ENCODE measurements at regions not wholly inside any gene's neighbourhood (a gene's known extent, or its start where the extent isn't known, plus 50 kb on each side); places are given as distances from the start of the nearest gene placed in this dataset.

GRCh38 chr15:96692826-96693225 is 362.3 kb downstream of the NR2F2 start:
- in situ Hi-C loops (cut with MboI; ENCODE audit: low sequenced_read_pairs): no loop called here
- H3K56ac ChIP-seq (ENCODE audit: extremely low read depth, insufficient read depth, low read length): no peak overlapping the region
- ATAC-seq (ENCODE audit: low read depth) (no peak), DNase-seq (no peak)
- no peak overlapping the region for H3K18ac ChIP-seq (ENCODE audit: low read depth, low read length)
- no peaks in the 10 kb centered on the region for H4K20me1 ChIP-seq (ENCODE audit: insufficient read depth, low read length)
- no peak overlapping the region for H4K5ac ChIP-seq (ENCODE audit: low read depth, low read length)
- dilution Hi-C loops (cut with HindIII; ENCODE audit: low sequenced_read_pairs, unreplicated experiment): no loop called here
- no peak overlapping the region for H3K4ac ChIP-seq (ENCODE audit: low read depth, low read length)
- H3K23ac ChIP-seq (ENCODE audit: low read depth, low read length): no peak overlapping the region
- H2BK120ac ChIP-seq (ENCODE audit: low read depth, low read length): no peak overlapping the region
- H3K9ac ChIP-seq (ENCODE audit: low read depth, low read length): no peak overlapping the region
- no peak overlapping the region for H2BK5ac ChIP-seq (ENCODE audit: low read depth, low read length, poor library complexity, severe bottlenecking)
- H3K4me1 ChIP-seq (ENCODE audit: control insufficient read depth, insufficient read depth, low read length): no peaks in the 10 kb centered on the region
- H3K9me3 ChIP-seq (ENCODE audit: control insufficient read depth, insufficient read depth, low read length): no peaks in the 10 kb centered on the region
- no peak overlapping the region for H3K14ac ChIP-seq (replicated peaks; ENCODE audit: low read depth, low read length)
- H3K4me3 ChIP-seq (ENCODE audit: insufficient read depth, low read depth, low read length): no peak overlapping the region
- CTCF ChIA-PET: no interaction called here
- POLR2A ChIA-PET (ENCODE audit: unreplicated experiment): no interaction called here
- no peak overlapping the region for H2AK9ac ChIP-seq (replicated peaks; ENCODE audit: low read depth, low read length, poor library complexity)
- no TSS peak for BruUV-seq (replicated peaks)
- no peak overlapping the region for H2AFZ ChIP-seq (replicated peaks; ENCODE audit: low read length, poor library complexity)
- TF ChIP-seq CHD1 (IDR thresholded peaks at IDR 0.05; ENCODE audit: low read depth, low read length) (no peak), FOS (IDR thresholded peaks at IDR 0.05; ENCODE audit: low read depth, low read length) (no peak), RAD21 (IDR thresholded peaks at IDR 0.05; ENCODE audit: low read length) (no peak), CEBPB (IDR thresholded peaks at IDR 0.05; ENCODE audit: low read depth, low read length) (no peak), ELK1 (IDR thresholded peaks at IDR 0.05; ENCODE audit: borderline replicate concordance, low read depth, low read length) (no peak), RFX5 (IDR thresholded peaks at IDR 0.05; ENCODE audit: low read depth, low read length) (no peak), USF2 (IDR thresholded peaks at IDR 0.05; ENCODE audit: low read depth, low read length) (no peak), MAZ (IDR thresholded peaks at IDR 0.05; ENCODE audit: borderline replicate concordance, low read depth, low read length) (no peak), POLR2A (IDR thresholded peaks at IDR 0.05; ENCODE audit: low read depth, low read length) (no peak), CTCF (conservative IDR thresholded peaks at IDR 0.05; ENCODE audit: low read depth, low read length) (no peak), SMC3 (IDR thresholded peaks at IDR 0.05; ENCODE audit: low read depth, low read length) (no peak), MAFK (IDR thresholded peaks at IDR 0.05; ENCODE audit: low read depth, low read length) (no peak), NFE2L2 (IDR thresholded peaks at IDR 0.05; ENCODE audit: low read depth, low read length) (no peak), MXI1 (IDR thresholded peaks at IDR 0.05; ENCODE audit: borderline replicate concordance, low read depth, low read length) (no peak), RCOR1 (IDR thresholded peaks at IDR 0.05; ENCODE audit: insufficient replicate concordance, low read length) (no peak), BHLHE40 (IDR thresholded peaks at IDR 0.05; ENCODE audit: low read depth, low read length) (no peak)
- H3K4me2 ChIP-seq (ENCODE audit: low read depth, low read length): no peak overlapping the region
- H2BK20ac ChIP-seq (ENCODE audit: low read depth, low read length): no peak overlapping the region
- no peaks in the 10 kb centered on the region for H3K36me3 ChIP-seq (ENCODE audit: control insufficient read depth, insufficient read depth, low read length)
- H3K79me1 ChIP-seq (ENCODE audit: low read depth in 1 of 2, low read length in 2 of 2): no peaks in the 10 kb centered on the region
- H3K9me1 ChIP-seq (ENCODE audit: insufficient read depth, low read length): no peaks in the 10 kb centered on the region
- H2AK5ac ChIP-seq (ENCODE audit: low read depth, low read length): no peak overlapping the region
- no peak overlapping the region for H3K27ac ChIP-seq (ENCODE audit: insufficient read depth, low read length)
- H4K8ac ChIP-seq (ENCODE audit: low read depth in 2 of 2, low read length in 2 of 2): no peak overlapping the region
- WGBS, 2 experiments (ENCODE audit: extremely low coverage in 2 of 2, insufficient read length in 1 of 2): no CpG with 5 or more reads among the region's 7 CpGs
- H4K91ac ChIP-seq (ENCODE audit: insufficient read depth, low read depth, low read length): no peak overlapping the region
- no peak overlapping the region for H2BK15ac ChIP-seq (ENCODE audit: low read depth, low read length)
- no peaks in the 10 kb centered on the region for H3K27me3 ChIP-seq (ENCODE audit: control insufficient read depth, insufficient read depth, low read length)
- intact Hi-C loops (cut with micrococcal nuclease): no loop called here

All from IMR-90 (cell line).